ENCODE measurements at regions not wholly inside any gene's neighbourhood (a gene's known extent, or its start where the extent isn't known, plus 50 kb on each side); places are given as distances from the start of the nearest gene placed in this dataset.

DNA sequence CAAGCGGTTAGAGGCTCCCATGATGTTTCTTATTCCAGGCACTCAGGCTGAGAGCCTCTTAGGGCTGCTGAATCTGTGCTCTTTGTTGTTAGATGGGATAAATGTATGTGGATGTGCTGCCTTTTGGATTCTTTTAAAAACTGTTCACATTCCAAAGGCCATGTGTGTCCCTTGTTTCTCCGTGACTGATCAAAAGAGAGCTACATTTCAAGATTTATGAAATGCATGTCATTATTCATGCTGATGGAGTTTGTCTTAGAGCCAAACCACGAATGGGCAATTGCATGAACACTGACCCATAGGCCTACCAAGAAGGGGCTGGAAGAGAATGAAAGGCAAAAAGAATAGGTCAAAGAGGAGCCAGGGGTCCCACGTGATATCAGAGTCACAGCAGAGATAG lies 104.9 kb upstream of the TSHZ2 start:
- TF ChIP-seq, protein P1, sequence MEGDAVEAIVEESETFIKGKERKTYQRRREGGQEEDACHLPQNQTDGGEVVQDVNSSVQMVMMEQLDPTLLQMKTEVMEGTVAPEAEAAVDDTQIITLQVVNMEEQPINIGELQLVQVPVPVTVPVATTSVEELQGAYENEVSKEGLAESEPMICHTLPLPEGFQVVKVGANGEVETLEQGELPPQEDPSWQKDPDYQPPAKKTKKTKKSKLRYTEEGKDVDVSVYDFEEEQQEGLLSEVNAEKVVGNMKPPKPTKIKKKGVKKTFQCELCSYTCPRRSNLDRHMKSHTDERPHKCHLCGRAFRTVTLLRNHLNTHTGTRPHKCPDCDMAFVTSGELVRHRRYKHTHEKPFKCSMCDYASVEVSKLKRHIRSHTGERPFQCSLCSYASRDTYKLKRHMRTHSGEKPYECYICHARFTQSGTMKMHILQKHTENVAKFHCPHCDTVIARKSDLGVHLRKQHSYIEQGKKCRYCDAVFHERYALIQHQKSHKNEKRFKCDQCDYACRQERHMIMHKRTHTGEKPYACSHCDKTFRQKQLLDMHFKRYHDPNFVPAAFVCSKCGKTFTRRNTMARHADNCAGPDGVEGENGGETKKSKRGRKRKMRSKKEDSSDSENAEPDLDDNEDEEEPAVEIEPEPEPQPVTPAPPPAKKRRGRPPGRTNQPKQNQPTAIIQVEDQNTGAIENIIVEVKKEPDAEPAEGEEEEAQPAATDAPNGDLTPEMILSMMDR (IDR thresholded peaks at IDR 0.05; ENCODE audit: borderline replicate concordance, insufficient read depth, low read depth, low read length) = no peak
- H3K4me3 ChIP-seq (ENCODE audit: low read depth, low read length) = no peak overlapping the region

DNA sequence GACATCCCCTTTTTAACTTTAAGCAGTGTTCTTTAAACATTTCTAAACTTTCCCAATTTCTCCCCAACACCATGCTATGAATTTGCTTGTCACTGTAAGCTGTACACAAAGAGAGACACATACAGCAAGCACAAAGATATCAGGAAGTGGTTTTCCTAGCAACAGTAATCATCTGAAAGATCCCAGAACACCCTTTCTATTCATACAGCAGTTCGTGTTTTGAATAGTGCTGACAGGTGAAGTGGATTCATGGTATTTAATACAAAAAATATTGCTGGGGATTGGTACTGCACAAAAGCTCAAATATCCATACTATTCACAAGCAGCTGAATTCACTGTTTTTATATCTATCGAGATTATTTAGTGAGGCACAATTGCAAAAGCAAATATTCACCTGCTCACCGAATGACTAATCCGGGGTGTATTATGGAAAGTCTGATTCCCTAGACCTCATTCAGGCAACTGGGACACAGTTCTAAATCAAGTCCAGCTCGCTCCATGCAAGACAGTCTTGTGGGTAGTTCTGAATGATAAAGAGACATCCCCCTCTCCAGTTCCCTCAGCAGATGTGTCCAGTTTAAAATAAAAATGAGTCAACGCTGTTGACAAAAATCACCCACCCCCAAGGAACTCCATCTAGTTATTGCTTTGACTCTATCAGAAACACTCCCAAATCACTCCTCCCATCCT lies 107.1 kb upstream of the TSHZ2 start:
- TF ChIP-seq, protein P1 (IDR thresholded peaks at IDR 0.05; ENCODE audit: borderline replicate concordance, insufficient read depth, low read depth, low read length) = no peak
- H3K4me3 ChIP-seq (ENCODE audit: low read depth, low read length) = no peak overlapping the region

DNA sequence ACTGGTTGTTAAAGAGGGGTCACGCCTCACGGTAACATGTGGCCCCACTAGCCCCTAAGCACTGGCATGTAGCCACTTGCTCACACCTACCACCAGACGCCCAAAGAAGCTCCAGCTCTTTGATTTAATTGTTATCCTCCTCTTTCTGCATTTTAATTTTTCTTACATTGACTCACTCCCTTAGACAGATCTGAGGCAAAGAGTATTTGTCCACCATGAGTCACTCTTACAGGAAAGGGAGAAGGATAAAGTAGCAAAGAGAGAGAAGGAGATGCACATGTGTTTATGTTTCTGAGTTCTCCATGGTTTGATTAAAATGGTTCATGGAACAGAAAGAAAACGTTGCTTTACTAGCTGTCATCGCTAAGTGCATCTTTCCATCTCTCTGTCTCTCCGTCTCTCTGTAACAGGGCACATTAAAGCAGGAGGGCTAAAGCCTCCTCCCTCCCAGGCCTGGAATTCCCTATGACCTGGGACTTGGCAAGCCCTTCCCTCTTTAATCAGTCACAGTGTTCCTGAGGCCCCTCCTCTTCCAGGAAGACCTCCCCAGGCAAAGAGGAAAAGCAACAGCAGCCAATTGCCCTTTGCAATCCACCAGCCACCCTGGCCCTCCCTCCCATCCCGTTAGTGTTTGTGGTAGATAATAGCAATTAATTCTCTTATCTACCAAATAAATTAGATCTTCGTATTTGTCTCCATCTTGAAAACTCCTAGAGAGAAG lies 112.8 kb upstream of the TSHZ2 start:
- H3K4me3 ChIP-seq (ENCODE audit: low read depth, low read length) = no peak overlapping the region
- TF ChIP-seq, protein P1 (IDR thresholded peaks at IDR 0.05; ENCODE audit: borderline replicate concordance, insufficient read depth, low read depth, low read length) = no peak

DNA sequence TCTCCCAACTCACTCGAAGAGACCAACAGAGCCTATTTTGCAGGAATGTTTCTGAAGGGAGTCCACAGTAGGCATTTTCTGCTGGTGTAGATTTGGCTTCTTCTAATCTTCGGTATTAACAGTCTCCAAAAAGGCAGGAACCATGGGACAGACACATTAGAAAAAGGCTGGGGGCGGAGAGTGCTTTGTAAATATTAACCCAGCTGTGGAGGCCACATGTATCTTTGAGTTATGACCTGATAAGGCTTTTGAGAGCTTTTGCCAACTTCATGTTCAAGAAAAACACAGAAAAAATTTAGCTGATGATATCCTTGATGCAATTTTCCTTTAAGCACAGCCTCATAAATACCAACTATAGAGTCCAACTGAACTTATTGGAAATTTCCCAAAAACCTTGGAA lies 119.4 kb upstream of the TSHZ2 start:
- H3K4me3 ChIP-seq (ENCODE audit: low read depth, low read length) = no peak overlapping the region
- TF ChIP-seq, protein P1 (IDR thresholded peaks at IDR 0.05; ENCODE audit: borderline replicate concordance, insufficient read depth, low read depth, low read length) = no peak

DNA sequence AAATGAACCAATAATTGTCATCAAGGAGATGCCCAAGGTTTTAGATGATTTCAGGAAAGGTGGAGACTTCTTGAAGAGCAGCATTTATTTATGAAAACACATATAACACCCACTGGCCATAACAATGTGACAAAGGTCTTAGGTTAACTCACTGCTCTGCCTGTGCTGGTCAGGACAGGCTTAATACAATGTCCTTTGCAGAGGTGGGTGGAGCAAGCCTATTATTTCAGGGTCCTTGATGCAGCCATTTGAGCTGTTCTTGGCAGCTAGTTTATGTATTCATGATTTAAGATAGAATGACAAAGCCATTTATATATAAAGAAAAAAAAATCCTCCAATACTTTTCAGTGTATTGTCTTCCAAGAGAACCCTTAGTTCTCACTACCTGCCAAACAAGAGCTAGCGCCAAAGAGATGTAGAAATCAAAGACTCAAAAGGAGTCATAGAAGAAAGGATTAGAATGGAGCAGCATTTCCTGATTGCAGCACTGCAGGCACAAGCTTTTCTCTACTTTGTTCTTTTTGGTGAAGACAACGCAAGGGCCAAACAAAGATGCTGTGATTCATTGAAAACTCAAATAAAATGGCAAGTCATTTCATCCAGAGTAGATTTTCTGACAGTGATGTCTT lies 124.3 kb upstream of the TSHZ2 start:
- TF ChIP-seq, protein P1 (IDR thresholded peaks at IDR 0.05; ENCODE audit: borderline replicate concordance, insufficient read depth, low read depth, low read length) = no peak
- H3K4me3 ChIP-seq (ENCODE audit: low read depth, low read length) = no peak overlapping the region

DNA sequence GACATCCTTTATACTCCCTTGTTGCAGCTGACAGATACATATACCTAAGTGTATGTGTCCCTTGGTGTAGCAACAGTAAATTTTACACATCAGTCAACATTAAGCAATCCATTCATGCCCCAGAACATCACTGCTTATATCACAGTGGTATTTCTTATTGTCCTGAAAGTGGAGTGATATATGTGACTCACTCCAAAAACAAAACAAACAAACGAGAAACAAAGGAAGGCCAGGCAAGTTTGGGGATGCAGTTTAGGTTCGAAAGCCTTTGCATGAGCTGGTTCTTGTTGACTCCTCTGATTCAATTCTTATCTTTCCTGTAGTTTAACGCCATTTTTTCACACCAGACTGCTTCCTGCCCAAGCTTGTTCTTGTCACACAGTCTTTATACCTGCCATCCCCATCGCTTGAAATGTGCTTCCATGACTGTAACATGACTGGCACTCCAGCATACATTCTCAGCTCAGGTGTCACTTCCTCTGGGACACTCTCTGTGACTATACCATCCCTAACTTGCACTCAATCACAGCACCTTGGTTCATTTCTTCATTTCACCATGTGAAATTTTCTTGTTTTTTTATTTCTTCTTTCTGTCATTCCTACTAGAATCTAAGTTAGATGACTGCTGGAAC lies 125.0 kb upstream of the TSHZ2 start:
- no peak overlapping the region for H3K4me3 ChIP-seq (ENCODE audit: low read depth, low read length)
- TF ChIP-seq, protein P1 (IDR thresholded peaks at IDR 0.05; ENCODE audit: borderline replicate concordance, insufficient read depth, low read depth, low read length) = no peak

Data from GM12875 (cell line).